ENCODE measurements at regions not wholly inside any gene's neighbourhood (a gene's known extent, or its start where the extent isn't known, plus 50 kb on each side); places are given as distances from the start of the nearest gene placed in this dataset.
"Not testable (repeated sequence)": the region's sequence is repeated elsewhere in the genome, so short reads cannot be mapped to it uniquely, and the experiment has no call there.

DNA sequence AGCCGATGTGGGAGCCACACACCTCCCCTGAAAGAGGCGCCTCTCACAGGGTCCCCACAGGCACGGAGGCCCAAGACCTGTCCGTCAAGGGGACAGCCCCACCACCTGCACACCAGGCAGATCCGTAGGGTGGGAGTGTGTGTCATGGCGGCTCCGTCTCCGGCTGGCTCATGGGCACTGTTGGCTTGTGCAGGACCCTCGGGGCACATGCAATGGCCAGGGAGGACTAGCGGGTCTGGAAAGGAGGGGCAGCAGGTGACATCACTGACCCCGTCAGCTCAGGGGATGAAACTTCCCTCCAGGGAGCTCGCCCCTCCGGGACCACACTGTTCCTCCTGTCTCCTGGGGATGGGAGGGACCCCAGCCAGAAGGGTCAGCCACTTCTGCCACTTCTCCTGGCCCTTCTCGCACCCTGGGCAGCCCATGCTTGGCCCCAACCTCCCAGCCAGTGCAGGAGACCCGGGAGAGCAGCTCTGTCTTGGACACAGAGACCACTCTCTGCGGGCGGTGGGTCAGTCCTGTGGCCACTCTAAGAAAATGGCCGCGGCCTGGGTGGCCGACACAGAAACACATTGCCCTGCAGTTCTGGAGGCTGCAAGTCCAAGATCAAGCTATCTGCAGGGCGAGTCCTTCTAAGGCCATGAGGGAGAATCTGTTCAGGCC is 75.1 kb upstream of the TWIST2 start:
- FAIRE-seq (no peak), DNase-seq (ENCODE audit: low spot score in 2 of 2) (no peak)

DNA sequence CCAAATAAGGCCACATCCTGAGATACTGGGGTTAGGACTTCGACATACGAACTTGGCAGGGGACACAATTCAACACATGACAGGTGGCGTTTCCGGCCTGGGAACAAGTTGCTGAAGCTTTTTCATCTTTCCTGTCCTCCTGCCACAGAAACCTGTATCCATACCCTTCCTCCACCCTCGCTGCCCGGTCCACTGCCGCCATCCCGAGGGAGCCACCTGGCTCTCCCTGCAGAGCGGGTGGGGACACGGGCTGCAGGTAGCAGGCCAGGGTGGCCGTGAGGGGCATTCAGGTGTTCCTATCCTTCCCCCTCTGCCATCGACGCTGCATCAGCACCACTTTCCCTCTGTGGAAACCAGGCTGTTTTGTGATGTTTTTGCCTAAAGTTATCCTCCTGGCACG is 74.4 kb upstream of the TWIST2 start:
- DNase-seq (ENCODE audit: low spot score in 2 of 2), result no peak
- FAIRE-seq, result no peak

DNA sequence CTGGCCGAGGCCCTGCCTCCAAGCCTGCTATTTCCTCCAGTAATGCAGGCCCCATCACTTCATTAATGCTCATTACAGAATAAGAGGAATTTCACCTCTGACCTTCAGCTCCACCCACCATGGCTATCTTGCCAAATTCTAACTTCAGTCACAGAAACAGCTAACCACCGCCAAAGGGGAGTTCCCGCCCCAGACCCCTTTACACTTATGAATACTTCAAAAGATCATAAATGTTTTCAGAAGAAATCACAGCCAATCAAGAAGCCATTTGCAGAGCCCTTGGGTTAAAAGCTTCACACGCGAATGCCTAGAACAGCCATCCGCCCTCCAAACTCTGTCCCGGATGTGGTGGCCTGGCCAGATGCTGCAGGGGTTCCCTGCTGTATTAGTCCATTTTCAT is 73.8 kb upstream of the TWIST2 start:
- FAIRE-seq (no peak), DNase-seq (ENCODE audit: low spot score in 2 of 2) (no peak)

GRCh38 chr2:238774980-238775509 is 72.8 kb upstream of the TWIST2 start:
- DNase-seq (ENCODE audit: low spot score in 2 of 2), result no peak
- FAIRE-seq, result no peak

DNA sequence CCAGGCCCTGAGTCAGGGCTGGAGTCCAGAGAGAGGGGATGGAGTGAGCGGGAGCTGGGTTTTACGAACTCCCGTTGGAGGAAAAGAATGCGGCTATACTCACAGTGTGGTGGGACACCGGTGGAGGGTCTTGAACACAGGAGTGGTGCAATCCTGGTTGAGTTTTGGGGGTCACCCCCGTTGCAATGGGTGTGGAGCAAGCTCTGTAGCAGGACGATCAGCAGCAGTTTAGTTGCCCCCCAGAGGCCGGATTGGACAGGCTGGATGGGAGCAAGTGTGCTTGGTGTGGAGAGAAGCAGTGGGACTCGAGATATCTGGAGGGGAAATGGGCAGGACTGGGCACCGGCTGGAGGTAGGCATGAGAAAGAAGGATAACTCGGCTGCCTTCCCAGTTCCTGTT is 72.3 kb upstream of the TWIST2 start:
- DNase-seq (ENCODE audit: low spot score in 2 of 2), result no peak
- no peak for FAIRE-seq

DNA sequence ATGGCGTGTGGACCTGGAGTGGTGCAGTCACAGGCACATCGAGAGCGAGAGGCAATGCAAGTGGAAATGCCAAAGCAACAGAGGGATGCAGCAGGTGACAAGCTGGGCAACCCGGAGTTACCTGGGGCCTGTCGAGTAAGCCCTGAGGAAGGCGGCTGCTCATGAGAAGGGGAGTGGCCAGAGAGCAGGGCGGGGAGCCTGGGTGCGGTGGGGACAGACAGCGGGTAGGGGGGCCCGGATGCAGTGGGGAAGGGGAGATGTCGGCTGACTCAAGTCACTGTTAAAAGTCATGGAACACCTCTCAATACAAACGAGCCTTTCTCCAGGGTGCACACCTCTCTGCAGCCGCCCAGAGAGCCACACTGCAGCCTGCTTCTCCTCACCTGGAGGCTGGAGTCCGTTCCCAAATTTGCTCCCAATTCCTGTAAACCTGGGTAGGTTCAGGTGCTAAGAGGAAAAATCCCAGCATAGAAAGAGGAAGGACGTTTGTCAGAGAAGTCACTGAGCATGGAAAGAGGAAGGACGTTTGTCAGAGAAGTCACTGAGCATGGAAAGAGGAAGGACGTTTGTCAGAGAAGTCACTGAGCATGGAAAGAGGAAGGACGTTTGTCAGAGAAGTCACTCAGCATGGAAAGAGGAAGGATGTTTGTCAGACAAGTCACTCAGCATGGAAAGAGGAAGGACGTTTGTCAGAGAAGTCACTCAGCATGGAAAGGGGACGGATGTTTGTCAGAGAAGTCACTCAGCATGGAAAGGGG is 71.7 kb upstream of the TWIST2 start:
- DNase-seq (ENCODE audit: low spot score in 2 of 2), result no peak
- FAIRE-seq, result no peak

GRCh38 chr2:238776761-238777046 is 71.2 kb upstream of the TWIST2 start:
- FAIRE-seq; DNase-seq (ENCODE audit: low spot score in 2 of 2): not testable (repeated sequence)

GRCh38 chr2:238777369-238778067 is 70.4 kb upstream of the TWIST2 start:
- DNase-seq (ENCODE audit: low spot score in 2 of 2) (no peak), FAIRE-seq (no peak)

DNA sequence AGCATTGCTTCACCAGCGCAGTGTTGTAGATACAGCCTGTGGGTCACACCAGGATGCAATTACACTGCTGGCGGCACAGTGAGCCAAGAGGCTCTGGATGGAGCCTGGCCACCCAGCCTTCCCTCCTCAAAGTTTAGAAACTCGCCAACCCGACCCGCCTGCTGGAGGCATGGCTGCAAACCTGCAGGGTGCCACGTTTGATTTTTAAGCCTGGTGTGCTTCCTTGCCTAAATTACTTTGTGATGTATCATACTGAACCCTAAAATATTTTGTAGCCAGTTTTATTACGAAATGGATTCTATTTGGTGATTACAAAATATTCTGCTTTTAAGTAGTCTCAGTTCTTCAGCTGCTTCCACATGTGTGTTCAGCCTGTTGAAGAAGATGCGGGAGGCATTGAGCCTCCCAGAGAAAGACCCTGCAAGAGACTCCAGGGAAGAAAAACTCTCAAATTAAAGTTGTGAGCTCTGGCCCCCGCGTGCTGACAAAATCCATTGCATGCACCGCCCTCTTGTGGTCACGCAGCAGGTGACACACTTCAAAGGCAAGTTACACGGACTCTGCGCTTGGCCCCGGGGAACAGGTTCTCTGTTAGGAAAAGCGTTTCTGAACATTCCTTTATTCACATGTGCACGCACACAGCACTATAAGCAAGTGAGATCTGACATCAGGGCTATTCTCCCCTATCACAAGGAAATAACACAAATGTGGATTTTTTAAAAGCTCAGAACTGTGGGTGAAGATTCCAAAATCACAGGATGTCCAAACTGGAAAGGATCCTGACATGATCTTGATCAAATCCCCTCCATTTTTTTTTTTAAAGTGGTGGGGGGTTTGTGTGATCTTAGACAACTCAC is 63.0 kb upstream of the TWIST2 start:
- FAIRE-seq (no peak), DNase-seq (ENCODE audit: low spot score in 2 of 2) (peak; percentile 32 to 65)

DNA sequence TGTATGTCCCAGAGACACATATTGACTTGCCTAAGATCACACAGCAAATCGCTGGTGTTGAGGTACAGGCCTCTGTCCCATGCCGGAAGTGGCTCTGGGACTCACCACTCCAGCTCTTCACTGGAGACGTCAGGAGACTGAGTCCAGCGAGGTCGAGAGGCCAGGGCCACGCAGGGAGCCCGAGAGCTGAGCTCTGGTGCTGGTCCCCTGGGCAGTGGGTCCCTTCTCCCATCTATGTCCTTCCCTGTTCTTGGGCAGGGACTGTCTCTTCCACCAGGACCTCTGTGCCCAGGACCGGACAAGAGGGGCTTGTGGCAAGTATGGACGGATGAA is 62.4 kb upstream of the TWIST2 start:
- no peak for FAIRE-seq
- DNase-seq (ENCODE audit: low spot score in 2 of 2), result no peak

GRCh38 chr2:238786379-238786778 is 61.5 kb upstream of the TWIST2 start:
- no peak for DNase-seq (ENCODE audit: low spot score in 2 of 2)
- no peak for FAIRE-seq

DNA sequence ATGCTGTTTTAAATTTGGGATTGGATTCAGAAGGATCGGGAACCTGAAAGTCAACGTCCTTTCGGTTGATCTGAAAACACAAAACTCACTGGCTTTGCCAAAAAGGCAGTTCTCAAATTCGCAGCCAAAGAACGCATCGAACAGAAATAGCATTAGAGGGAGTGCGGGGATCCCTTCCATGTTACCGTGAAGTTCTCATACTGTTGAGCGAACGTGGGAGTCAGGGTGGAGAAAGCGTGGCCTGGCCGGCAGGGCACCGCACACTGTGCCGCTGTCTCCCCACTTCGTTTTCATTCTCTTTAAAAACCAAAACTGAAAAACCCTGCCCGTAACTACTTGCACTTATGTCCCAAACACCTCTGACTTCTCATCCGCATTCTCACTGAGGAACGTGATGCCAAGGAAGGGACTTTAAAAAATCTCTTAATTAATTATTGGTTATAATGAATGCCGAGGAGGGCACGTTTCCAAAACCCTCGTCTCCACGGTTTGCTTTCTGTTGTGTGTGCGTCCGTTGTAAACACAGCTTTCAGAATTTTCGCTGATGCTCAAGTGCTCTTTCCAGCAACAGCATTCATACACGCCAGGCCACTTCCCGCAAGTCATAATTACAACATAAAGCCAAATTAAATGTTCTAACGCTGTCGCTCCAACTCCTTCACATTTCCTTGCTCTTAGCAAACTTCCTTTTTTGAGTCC is 60.9 kb upstream of the TWIST2 start:
- DNase-seq (ENCODE audit: low spot score in 2 of 2) (no peak), FAIRE-seq (no peak)

- DNase-seq (ENCODE audit: low spot score in 2 of 2) (no peak), FAIRE-seq (no peak)
Measured at GRCh38 chr2:238787501-238787900, 60.4 kb upstream of the TWIST2 start.

- DNase-seq (ENCODE audit: low spot score in 2 of 2) (no peak), FAIRE-seq (no peak)
Measured at GRCh38 chr2:238789317-238789806, 58.5 kb upstream of the TWIST2 start.

DNA sequence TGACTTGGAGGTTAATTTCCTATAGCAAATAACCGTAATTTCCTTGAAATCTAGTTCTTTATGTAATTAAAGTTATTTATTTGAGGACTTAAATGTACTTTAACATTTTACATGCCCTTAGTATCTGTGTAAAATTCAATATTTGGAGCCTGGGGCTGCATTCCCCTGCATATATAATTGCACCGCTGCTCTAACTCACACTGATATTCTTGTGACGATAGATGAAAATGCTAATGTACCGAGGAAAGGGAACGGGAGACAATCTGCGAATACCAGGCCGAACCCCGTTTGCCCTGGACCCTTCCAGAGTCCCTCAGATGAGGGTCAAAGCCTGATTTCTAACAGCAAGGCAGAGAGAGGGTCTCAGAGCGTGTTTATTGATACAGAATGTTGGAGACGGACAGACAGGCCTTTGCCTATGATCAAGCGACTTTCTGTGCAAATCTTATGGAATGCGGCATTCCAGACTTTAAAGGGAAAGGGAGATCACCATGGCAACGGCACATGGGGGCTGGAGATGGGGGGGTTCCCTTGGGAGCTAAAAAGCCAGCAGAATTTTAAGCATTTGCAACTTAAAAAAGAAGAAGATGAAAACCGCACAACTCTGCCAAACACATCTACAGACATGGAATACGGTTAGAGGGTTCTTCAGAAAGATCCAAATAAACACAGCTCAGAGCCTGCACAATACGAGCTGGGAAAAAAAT is 57.6 kb upstream of the TWIST2 start:
- no peak for DNase-seq (ENCODE audit: low spot score in 2 of 2)
- no peak for FAIRE-seq

GRCh38 chr2:238790833-238791230 is 57.1 kb upstream of the TWIST2 start:
- DNase-seq (ENCODE audit: low spot score in 2 of 2) (no peak), FAIRE-seq (no peak)

DNA sequence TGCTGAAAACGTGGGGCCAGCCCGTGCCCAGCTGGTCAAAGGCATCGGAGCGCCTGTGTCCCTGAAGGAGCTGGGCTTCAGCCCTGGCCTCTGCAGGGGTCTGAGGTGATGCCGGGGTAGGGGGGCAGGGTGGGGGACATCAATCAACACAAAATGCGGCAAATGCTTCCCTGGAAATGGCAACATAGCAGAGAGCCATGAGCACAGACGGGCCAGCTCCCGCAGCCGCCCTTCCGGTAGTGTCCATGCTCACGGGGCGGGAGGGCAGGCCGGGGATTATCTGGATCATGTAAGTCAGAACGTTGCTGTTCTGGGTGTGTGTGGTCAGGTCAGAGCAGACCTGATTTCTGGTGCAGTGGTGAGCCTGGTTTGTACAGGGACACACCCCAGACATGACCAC is 56.5 kb upstream of the TWIST2 start:
- FAIRE-seq (no peak), DNase-seq (ENCODE audit: low spot score in 2 of 2) (no peak)

DNA sequence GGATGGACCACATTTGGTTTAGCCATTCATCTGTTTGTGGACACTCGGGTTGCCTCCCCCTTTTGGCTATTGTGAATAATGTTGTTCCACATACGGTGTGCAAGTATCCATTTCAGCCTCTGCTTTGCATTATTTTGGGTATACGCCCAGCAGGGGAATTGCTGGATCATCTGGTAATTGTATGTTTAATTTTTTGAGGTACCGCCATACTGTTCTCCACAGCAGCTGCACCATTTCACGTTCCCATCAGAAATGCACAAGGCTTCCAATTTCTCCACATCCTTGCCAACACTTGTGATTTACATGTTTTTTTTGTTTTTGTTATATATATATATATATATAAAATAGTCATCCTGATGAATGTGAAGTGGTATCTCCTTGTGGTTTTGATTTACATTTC is 54.6 kb upstream of the TWIST2 start:
- FAIRE-seq (no peak), DNase-seq (ENCODE audit: low spot score in 2 of 2) (no peak)

DNA sequence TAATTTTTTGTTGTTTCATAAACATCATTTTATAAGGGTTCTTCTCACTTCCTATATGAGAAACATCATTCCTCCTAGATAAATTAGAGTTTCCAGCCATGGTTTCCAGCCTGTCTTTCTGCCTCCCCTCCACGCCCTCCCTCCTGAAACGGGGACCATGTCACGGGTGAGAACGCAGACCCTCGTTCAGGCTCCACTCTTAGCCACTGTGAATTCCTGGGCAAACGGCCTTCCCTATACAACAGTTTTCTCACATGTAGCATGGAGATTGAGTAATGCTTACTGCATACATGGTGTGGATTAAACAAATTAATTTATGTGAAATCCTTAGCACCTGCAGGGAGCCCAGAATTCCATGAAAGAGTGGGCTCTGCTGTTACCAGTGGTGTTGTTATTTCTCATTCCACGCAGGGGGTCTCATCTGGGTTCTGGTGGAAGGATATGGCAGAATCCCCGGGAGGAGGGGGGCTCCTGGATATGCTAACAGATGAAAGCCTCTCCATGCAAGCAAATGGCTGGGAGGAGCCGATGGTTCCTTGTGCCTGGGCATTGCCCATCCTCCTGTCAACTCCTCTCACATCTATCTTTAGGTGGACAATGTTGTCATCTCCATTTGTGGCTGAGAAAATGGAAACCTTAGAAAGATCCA is 54.0 kb upstream of the TWIST2 start:
- DNase-seq (ENCODE audit: low spot score in 2 of 2), result no peak
- no peak for FAIRE-seq

Measured in frontal cortex (tissue), 3 donors.